ENCODE measurements at regions not wholly inside any gene's neighbourhood (a gene's known extent, or its start where the extent isn't known, plus 50 kb on each side); places are given as distances from the start of the nearest gene placed in this dataset.
"Not testable (repeated sequence)": the region's sequence is repeated elsewhere in the genome, so short reads cannot be mapped to it uniquely, and the experiment has no call there.

- no peak for FAIRE-seq
- DNase-seq (ENCODE audit: insufficient read length, low spot score) = no peak
These were observed 127.2 kb upstream of the IER5L start for GRCh38 chr9:129305246-129305645.

- FAIRE-seq (no peak), DNase-seq (ENCODE audit: insufficient read length, low spot score) (no peak)
These were observed 123.9 kb upstream of the IER5L start for GRCh38 chr9:129301941-129302340.

GRCh38 chr9:129296195-129296594 is 118.1 kb upstream of the IER5L start:
- not testable (repeated sequence) for DNase-seq (ENCODE audit: insufficient read length, low spot score); FAIRE-seq

GRCh38 chr9:129291041-129291501 is 113.0 kb upstream of the IER5L start:
- DNase-seq (ENCODE audit: insufficient read length, low spot score) (no peak), FAIRE-seq (no peak)

GRCh38 chr9:129290606-129291005 is 112.5 kb upstream of the IER5L start:
- FAIRE-seq (no peak), DNase-seq (ENCODE audit: insufficient read length, low spot score) (no peak)

- FAIRE-seq = no peak
- no peak for DNase-seq (ENCODE audit: insufficient read length, low spot score)
These were observed 111.8 kb upstream of the IER5L start for GRCh38 chr9:129289883-129290282.

- no peak for DNase-seq (ENCODE audit: insufficient read length, low spot score)
- no peak for FAIRE-seq
These were observed 111.2 kb upstream of the IER5L start for GRCh38 chr9:129289131-129289731.

- FAIRE-seq (no peak), DNase-seq (ENCODE audit: insufficient read length, low spot score) (no peak)
These were observed 109.7 kb upstream of the IER5L start for GRCh38 chr9:129287619-129288305.

- no peak for DNase-seq (ENCODE audit: insufficient read length, low spot score)
- no peak for FAIRE-seq
These were observed 108.1 kb upstream of the IER5L start for GRCh38 chr9:129285979-129286772.

- DNase-seq (ENCODE audit: insufficient read length, low spot score) = no peak
- FAIRE-seq = no peak
These were observed 107.3 kb upstream of the IER5L start for GRCh38 chr9:129285382-129285781.

- DNase-seq (ENCODE audit: insufficient read length, low spot score) (no peak), FAIRE-seq (no peak)
These were observed 106.7 kb upstream of the IER5L start for GRCh38 chr9:129284607-129285291.

- FAIRE-seq (no peak), DNase-seq (ENCODE audit: insufficient read length, low spot score) (no peak)
These were observed 105.9 kb upstream of the IER5L start for GRCh38 chr9:129283705-129284606.

GRCh38 chr9:129283291-129283691 is 105.2 kb upstream of the IER5L start:
- DNase-seq (ENCODE audit: insufficient read length, low spot score) (no peak), FAIRE-seq (no peak)

- DNase-seq (ENCODE audit: insufficient read length, low spot score) (no peak), FAIRE-seq (no peak)
These were observed 104.7 kb upstream of the IER5L start for GRCh38 chr9:129282731-129283211.

GRCh38 chr9:129282272-129282671 is 104.2 kb upstream of the IER5L start:
- DNase-seq (ENCODE audit: insufficient read length, low spot score) (no peak), FAIRE-seq (no peak)

- no peak for DNase-seq (ENCODE audit: insufficient read length, low spot score)
These were observed 103.6 kb upstream of the IER5L start for GRCh38 chr9:129281506-129282145.

GRCh38 chr9:129280623-129281271 is 102.7 kb upstream of the IER5L start:
- no peak for DNase-seq (ENCODE audit: insufficient read length, low spot score)
- no peak for FAIRE-seq

More at GRCh38 chr9:129281506-129282145, 103.6 kb upstream of the IER5L start:
- no peak for FAIRE-seq

- DNase-seq (ENCODE audit: insufficient read length, low spot score) (no peak), FAIRE-seq (no peak)
These were observed 102.2 kb upstream of the IER5L start for GRCh38 chr9:129280236-129280622.
